ENCODE measurements at regions not wholly inside any gene's neighbourhood (a gene's known extent, or its start where the extent isn't known, plus 50 kb on each side); places are given as distances from the start of the nearest gene placed in this dataset.

DNA sequence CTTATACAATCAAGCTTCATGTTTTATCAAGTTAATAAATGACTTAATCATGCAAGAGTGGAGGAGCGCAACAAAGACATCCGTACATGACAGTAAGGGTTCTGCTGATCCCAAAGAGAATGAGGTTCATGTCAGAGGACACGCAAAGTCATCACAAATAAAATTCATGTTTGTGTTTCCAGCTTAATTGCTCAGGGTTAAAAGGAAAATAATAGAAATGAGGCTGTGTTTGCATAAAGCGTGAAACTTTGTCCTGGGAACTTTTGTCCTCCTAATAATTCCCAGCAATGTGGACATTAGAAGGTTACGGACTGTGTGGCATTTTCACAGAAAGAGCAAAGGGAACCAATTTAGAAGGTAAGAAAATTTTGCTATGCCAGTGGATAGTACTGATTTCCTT lies 237.3 kb downstream of the INHBA start:
- DNase-seq (ENCODE audit: low read depth), result no peak
- no peak overlapping the region for H3K4me3 ChIP-seq (ENCODE audit: low read length)
- TF ChIP-seq, protein P1, sequence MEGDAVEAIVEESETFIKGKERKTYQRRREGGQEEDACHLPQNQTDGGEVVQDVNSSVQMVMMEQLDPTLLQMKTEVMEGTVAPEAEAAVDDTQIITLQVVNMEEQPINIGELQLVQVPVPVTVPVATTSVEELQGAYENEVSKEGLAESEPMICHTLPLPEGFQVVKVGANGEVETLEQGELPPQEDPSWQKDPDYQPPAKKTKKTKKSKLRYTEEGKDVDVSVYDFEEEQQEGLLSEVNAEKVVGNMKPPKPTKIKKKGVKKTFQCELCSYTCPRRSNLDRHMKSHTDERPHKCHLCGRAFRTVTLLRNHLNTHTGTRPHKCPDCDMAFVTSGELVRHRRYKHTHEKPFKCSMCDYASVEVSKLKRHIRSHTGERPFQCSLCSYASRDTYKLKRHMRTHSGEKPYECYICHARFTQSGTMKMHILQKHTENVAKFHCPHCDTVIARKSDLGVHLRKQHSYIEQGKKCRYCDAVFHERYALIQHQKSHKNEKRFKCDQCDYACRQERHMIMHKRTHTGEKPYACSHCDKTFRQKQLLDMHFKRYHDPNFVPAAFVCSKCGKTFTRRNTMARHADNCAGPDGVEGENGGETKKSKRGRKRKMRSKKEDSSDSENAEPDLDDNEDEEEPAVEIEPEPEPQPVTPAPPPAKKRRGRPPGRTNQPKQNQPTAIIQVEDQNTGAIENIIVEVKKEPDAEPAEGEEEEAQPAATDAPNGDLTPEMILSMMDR (IDR thresholded peaks at IDR 0.05; ENCODE audit: insufficient read depth, low read depth, low read length, missing control alignments), result no peak

DNA sequence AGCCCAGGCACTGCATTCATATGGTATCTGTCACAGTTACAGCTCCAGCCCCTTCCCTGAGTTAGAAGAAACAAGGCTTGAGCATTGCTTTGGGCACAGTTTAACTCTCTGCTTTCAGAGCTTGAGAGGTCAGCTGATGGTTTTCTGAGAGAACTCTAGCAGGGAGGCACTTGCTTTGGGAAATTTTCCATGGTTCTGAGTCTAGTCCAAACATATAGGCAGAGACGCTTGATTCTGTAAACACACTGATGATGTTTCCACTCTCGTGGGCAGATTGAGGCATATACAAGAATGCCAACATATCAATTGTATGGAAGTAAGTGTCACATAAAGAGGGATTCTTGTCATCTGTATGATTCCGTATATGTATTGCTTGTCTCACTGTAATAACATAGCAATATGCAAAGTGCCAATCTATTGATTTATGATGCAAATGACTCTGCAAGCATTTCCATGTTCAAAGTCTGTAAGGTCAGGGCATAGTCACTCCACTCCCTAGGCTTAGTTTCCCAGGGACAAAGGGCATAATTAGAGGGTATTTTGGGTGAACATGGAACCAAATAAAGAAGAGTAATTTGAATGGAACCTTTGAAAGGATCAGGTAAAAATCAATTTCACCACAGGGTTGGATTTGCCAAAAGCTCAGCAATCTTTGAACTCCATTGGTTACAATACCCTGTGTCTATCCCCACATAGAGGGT lies 239.0 kb downstream of the INHBA start:
- TF ChIP-seq, protein P1 (IDR thresholded peaks at IDR 0.05; ENCODE audit: insufficient read depth, low read depth, low read length, missing control alignments), result no peak
- no peak for DNase-seq (ENCODE audit: low read depth)
- no peak overlapping the region for H3K4me3 ChIP-seq (ENCODE audit: low read length)

DNA sequence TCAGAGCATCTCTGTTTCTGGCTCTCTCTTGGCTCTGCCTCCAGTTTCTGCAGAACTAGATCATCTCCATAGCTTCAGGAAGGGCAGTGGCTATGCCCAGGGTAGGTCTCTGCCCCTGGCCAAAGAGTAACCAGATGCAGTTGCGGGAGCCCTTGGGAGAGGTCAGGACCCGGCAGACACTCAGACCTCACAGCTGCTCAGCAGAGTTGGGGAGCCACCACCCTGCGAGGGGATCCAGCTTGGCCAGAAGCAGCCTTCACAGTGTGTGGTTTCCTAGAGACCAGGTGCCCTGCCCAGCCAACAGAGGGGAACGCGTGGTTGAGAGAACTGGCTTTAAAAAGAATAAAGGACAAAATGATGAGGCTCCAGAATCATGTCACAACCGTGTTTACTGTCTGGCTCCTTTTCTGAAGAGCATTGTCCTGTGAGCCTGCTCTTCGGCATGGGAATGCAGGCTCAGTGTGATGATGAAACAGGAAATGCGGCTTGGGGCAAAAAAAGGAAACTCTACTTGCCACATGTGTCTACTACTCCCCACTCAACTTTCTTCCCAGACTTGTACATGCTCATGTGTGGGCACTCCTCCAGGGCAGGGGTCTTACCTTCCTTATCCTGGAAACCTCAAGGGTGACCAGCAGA lies 243.1 kb downstream of the INHBA start:
- TF ChIP-seq, protein P1 (IDR thresholded peaks at IDR 0.05; ENCODE audit: insufficient read depth, low read depth, low read length, missing control alignments), result no peak
- peak; percentile 15 for DNase-seq (ENCODE audit: low read depth)
- H3K4me3 ChIP-seq (ENCODE audit: low read length), result no peak overlapping the region

DNA sequence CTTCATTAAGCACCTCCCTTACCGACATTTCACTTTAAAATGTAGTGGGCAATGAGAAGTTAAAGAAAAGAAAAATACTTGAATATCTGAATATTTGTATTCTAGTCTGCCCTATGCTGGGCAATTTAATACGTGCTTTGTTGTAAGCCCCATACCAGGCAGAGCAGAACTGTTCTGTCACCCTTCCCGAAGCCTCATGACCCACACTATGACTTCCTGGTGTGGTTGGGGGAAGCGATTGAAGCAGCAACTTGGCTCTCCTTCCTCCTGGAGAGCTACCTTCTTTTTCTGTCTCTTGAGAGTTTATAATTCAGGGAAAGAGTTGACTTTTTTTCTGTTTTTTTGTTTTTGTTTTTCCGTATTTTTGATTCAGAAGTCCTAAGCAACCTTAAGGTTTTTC lies 243.7 kb downstream of the INHBA start:
- TF ChIP-seq, protein P1 (IDR thresholded peaks at IDR 0.05; ENCODE audit: insufficient read depth, low read depth, low read length, missing control alignments), result no peak
- no peak overlapping the region for H3K4me3 ChIP-seq (ENCODE audit: low read length)
- no peak for DNase-seq (ENCODE audit: low read depth)

DNA sequence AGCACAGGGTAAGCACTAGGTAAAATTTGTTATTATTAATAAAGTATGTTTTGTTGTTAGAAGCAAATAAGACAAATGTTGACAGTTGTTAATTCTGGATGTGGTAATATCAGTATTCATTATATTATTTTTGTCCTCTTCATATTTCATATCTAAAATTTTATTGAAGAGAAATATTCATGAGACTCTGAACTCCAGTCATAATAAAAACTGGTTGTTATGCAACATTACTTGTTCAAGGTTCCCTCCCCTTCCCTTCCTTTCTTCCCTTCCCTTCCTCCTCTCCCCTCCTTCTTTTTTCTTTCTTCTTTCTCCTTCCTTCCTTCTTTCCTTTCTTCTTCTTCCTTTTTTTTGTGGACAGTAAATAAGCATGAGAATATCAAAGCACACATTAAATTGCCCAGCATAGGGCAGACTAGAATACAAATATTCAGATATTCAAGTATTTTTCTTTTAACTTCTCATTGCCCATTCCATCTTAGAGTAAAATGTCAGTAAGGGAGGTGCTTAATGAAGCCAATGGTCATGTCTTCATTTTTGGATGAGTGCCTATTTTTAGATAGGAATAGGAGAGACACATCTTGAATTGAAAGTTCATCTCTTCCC lies 245.0 kb downstream of the INHBA start:
- DNase-seq (ENCODE audit: low read depth), result no peak
- TF ChIP-seq, protein P1 (IDR thresholded peaks at IDR 0.05; ENCODE audit: insufficient read depth, low read depth, low read length, missing control alignments), result no peak
- H3K4me3 ChIP-seq (ENCODE audit: low read length), result no peak overlapping the region

DNA sequence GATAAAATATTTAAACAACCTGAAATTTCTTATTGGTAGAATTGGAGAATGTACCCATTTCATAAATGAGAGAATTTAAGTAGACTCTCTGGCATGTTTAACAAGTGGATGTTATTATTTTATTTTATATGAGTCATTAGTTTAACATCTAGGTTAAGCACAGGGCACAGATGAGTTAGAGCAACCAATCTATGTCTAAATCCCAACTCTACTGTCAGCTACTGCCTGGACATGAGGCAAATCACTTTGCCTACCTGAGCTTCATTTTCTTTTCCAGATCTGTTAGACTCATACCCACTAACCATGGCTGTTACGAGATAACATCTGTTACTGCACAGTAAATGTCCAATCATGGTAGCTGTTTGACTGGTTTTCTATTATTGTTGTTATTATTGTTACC lies 251.1 kb downstream of the INHBA start:
- peak; percentile 65 for DNase-seq (ENCODE audit: low read depth)
- no peak overlapping the region for H3K4me3 ChIP-seq (ENCODE audit: low read length)
- TF ChIP-seq, protein P1 (IDR thresholded peaks at IDR 0.05; ENCODE audit: insufficient read depth, low read depth, low read length, missing control alignments), result no peak
